GM21381 (cell line): ENCODE measurements at regions not wholly inside any gene's neighbourhood (a gene's known extent, or its start where the extent isn't known, plus 50 kb on each side); places are given as distances from the start of the nearest gene placed in this dataset.
"Not testable (repeated sequence)": the region's sequence is repeated elsewhere in the genome, so short reads cannot be mapped to it uniquely, and the experiment has no call there.

ENCODE experiments used
- ATAC-seq: cut with Tn5 transposase; IDR thresholded peaks from one replicate; pipeline ENCODE4 v1.9.1; 2021; ENCODE audit warnings: mild to moderate bottlenecking, moderate library complexity; ENCODE audit not compliant: unreplicated experiment

DNA sequence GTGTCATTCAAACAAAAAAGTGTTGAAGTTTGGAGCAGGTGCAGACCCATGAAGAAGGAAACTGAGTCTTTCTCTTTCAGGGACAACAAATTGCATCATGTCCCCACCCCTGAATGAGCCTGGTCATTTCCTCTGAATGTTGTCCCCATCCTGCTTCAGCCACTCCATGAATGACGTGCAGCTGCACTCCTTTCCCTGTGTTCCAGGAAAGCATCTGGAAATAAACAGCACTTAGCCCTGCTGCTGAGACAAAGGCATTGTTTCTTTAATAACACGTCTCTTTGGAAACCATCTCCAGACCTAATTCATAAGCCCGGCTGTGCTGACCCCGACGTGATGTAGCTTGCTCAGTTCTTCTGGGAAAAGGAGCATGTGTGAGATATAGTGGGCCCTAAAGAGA is 682.3 kb downstream of the BRINP1 start:
- no peak for ATAC-seq

DNA sequence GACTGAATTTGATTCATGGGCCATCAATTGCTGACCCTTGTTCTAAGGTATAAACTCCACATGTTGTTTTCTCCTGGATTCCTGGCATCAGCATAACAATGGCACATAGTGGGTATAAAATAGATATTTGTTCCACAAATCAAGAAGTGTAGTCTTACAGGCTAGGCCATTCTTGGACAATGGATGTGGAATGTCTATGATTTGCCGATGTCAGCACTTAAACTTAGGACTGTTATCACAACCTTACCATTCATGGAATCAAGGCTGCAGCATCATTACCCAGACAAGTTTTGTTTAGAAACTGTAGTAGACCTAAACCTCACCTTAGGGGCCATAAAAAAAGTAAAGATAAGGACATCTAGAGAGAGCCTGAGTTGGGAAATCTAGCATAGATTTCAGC is 680.0 kb downstream of the BRINP1 start:
- ATAC-seq, result no peak

DNA sequence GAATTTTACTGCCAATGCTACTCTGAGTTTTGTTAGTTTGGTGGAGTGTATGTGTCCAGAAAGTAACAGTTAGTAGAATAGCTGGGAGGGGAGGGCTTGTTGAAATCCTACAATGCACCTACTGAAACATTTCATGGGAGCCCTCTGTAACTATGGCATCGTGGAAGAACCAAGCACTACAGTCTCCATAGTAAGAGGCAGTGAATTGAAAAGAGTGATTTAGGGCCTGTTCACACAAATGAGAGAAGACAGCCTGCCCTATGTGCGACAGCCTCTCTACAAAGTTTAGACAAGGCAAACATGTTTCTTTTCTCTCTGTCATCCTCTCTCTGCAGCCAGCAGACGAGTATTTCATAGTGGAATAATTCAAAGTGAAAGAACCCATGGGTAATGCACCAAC is 676.6 kb downstream of the BRINP1 start:
- ATAC-seq, result no peak

DNA sequence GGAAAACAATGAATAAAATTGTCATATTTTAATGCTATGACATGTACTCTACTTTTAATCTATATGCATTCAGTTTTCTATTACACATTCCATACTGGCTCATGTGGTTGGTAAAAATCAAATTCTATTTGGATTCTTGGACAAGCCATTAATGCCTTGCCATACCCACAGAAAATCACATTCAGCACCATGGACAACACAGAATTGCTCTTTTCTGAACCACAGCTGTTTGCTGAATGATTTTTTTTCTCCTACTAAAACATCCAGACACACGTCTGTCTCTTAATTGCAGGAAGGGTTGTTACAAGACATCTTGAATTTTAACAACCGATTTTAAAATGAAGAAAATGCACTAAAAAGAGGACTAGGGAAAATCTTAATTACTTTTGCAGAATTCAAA is 675.6 kb downstream of the BRINP1 start:
- ATAC-seq, result no peak

DNA sequence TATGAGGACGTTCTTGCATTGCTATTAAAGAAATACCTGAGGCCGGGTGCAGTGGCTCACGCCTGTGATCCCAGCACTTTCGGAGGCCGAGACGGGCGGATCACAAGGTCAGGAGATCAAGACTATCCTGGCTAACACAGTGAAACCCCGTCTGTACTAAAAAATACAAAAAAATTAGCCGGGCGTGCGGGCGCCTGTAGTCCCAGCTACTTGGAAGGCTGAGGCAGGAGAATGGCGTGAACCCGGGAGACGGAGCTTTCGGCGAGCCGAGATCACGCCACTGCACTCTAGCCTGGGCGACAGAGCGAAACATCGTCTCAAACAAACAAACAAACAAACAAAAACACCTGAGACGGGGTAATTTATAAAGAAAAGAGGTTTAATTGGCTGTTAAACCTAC is 674.0 kb downstream of the BRINP1 start:
- ATAC-seq, result not testable (repeated sequence)

DNA sequence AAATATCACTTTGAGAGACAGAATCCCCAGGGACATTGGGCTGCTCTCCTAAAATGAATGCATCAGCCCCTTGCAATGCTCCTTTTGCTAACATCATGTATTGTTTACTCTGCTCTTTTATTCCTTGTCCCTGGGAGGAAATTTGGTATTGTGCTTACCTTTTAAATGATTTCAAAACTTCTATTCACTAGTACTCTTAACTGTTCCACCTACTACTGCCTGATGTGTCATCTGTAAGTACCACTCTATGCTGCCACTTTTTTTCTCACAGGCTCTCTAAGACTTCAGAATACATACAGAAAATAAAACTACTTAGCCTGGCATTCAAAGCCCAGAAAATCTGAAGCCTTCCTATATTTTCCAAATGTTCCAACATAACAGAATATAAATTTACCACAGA is 667.2 kb downstream of the BRINP1 start:
- no peak for ATAC-seq

DNA sequence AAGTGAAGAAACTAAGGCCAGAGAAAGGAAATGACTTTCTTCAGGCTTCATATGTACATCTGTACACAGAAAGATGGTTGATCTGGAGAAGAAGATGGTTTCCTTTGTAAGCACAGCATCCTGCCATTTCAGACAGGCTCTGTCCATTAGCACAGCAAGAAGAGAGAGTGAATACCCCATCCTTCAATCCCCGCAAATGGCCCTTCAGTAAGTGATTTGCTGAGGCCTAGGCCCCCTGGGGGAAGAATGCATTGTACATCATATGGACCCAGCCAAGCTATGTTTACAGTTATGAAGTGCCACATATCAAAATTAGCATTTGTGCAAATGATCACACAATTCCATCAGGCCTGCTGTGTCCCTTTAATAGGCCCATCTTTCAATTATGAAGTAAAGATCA is 657.4 kb downstream of the BRINP1 start:
- no peak for ATAC-seq

DNA sequence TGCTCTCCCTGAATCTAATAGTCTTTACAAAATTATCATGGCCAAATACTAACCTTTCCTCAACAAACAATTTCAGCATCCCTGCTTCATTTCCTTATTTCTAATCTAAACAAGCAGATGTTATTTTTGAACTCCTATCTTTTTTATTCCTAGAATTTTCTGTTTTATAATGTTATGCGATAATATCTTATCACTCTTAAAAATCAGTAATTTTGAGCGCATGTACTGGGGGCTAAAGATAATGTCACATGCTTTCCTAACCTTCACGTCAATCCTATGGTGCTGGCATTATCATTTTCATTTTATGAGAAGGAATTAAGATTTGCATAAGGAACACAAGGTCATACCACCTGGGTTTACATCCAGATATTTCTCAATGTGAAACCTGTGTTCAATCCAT is 648.0 kb downstream of the BRINP1 start:
- ATAC-seq, result no peak

DNA sequence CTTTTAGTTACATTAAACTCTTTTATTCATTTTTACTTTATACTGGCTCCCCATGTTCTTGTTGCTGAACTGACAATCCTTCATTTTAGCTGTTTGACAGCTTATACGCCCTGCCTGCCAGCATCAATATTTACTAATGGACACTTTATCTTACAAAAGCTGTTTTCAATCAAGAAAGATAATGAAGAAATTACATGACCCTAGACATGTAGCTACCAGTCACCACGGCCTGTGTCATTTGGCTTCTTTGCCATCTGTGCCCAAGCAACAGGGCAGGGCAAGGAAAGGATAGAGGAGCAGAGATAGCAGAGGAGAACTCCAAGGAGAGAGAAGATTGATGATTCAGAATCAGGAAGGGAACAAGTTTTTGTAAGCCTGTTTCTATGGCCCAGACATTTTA is 647.3 kb downstream of the BRINP1 start:
- ATAC-seq, result no peak

DNA sequence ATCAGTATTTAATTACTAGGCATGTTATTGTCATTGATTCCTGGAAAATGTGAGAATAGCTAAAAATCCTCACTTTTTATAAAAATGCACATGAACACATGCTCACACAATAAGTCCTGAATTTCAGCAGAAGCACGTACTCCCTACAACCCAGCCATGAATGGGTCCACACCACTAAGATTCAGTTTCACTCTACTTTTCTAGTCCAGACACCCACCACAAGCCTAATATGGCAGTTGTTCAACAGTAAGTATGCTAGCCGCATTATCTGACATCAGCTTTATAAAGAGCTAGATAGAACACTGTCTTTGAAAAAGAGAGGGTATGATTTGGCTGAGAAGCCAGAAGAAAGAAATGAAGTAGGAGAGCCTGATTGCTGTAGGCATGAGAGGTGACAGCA is 639.3 kb downstream of the BRINP1 start:
- no peak for ATAC-seq

DNA sequence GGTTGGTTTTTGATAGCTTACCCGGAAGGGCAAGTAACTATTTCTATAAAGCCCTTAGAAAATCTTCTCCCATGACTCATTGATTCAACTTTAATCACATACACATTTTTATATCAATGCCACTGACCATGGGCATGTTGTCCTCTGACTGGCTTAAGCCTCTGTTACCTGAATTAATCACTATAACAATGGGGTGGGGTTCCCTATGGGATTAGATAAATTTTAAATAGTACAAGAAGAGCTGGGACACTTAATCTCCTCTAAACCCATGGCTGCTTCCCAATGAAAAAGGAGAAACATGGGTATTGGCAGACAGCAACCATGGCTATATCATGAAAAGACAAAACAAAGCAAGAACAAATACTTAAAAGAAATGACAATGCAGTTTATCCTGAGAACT is 636.2 kb downstream of the BRINP1 start:
- ATAC-seq, result no peak

DNA sequence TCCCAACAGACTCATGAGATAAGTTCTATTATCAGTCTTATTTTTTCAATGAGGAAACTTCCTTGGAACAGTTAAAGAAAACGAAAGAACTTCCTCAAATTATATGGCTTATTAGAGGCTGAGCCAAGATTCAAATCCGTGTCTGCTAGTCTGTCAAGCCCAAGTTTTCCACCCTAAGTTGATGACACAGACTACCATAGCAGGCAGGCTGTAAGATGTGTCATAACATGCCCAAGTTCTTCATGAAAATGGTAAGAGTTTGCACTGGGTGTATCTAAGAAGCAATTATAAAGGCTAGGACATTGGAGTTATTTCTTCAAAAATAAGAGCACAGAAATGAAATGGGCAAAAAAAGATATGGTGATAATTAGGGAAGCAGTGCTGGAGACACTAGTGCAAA is 634.5 kb downstream of the BRINP1 start:
- ATAC-seq, result no peak

DNA sequence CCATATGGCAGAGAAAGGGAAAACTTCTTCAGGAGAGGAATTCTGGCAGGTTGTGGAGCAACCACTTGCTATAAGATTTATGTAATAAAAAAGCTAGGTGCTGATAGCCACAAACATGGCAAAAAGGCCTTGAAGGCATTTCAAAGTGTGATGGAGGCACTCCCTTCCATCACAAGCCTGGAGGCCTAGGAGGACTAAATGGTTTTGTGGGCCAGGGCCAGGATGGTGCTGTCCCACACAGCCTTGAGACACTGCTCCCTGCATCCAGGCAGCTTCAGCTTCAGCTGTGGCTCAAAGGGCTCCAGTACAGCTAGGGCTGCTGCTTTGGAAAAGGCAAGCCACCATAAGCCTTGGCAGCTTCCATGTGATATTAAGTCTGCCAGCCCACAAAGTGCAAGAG is 632.8 kb downstream of the BRINP1 start:
- ATAC-seq, result no peak

DNA sequence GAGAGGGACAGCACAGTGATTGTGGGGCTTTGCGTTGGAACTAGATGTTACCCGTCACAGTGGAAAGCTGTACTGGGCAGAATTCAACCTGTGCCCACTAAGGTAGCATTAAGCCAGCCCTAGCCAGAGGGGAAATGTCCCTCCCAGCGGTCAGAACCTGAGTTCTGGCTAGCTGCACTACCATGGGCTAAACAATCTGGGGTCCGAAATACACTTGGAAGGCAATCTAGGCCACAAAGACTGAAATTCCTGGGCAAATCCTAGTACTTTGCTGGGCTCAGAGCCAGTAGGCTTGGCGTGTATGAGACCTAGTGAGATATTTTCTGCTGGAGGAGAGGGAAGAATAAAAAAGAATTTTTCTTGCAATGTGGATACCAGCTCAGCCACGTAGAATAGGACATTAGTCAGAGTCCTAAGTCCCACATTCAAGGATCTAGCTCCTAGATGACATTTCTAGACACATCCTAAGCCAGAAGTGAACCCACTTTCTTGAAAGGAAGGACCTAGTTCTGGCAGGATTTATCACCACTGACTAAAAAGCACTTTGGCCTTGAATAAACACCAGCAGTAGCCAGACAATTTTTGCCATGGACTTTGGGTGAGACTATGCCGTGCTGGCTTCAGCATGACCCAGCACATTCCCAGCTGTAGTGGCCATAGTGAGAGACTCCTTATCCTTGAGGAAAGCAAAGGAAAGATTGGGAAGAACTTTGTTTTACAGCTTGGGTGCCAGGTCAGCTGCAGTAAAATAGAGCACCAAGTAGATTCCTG is 618.0 kb downstream of the BRINP1 start:
- no peak for ATAC-seq

DNA sequence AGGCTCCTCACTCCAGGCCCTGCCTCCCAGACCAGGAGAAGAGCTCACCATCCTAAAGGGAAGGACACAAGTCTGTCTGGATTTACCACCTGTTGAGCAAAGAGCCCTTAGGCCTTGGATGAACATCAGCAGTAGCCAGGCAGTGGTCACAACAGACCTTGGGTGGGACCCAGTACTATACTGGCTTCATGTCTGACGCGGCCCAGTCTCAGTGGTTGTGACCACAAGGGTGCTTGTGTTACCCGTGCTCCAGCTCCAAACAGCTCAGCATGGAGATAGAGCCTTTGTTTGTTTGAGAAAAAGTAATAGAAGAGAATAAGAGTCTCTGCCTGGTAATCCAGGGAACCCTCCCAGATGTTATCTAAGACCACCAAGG is 617.4 kb downstream of the BRINP1 start:
- no peak for ATAC-seq

DNA sequence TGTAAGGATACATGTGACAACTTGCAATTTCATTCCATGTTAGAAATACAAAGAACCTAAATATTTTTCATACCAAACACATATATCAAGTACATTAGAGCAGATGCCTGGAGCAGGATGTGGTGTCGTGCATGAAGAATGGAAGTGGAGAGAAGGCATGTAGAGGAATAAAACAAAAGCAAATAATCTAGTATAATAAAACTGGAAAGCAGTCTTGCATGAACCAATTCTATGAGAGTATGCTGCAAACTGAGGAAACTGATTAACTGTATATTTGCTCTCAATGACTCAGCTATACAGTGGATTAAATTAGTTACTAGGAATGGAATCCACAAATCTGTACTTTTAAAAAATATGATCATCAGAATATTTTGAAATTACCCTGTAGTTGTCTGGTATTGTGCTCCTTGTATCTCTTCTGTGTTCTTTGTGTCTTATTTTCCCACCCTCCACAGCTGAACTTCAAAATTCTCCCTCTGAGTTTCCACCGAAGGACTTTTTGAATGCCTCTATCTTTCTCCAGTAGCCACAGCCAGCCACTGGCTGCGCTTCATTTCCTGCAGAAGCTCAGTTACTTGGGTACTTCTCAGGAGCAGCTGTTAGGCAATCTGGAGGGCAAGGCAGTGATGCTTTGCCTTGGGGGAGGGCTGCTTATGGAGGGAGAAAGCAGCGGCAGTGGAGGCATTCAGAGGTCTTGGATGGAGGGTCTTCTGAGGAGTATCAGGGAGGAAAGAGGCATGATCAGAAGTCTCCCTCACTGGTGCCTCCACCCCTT is 608.0 kb downstream of the BRINP1 start:
- ATAC-seq, result no peak

DNA sequence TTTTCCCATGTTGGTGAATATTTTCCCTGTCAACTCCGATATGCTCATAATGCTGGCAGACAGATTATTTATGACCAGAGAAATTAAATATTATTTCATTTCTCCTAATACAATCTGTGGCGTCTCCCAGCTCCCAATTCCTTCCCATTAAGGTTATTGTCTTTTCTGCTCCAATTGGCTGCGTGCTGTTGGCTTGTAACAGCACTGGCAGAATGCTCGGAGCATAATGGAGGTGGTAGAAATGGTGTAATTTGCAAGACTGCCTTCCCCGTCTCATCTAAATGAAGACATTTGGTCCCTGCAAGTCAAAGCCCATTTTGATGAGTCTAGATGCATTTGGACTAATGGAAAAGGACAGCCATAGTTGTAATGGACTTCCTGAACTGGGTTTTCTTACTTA is 601.7 kb downstream of the BRINP1 start:
- no peak for ATAC-seq

DNA sequence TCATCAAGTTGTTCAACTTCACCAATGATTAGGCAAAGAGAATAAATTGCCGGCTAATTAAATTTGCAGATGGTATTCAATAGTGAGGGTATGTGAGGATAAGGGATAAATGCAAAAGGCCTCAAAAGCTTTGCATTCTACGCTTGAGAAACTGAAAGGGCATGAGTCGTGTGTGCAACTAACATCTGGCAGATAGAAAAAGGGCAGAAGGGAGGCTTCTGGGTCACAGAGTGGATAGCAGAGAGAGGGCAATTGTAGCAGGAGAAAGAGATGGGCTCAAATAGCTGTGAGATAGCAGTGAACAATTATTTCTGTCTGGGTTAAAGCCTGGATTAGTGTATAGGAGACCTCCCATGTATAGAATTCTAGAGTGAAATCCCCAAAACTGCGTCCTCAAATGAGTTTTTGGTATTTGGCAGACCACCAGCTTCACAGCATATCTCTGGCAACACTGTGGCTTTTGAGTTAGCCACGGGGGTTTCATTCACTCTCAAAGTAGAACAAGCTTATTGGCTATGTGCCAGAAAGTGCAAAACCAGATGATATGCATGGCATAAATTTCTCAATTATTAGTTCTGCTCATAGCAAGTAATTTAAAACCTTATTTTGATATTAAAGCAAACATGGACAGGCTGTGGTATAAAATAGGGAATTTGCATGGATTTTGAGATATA is 586.3 kb downstream of the BRINP1 start:
- ATAC-seq, result no peak

DNA sequence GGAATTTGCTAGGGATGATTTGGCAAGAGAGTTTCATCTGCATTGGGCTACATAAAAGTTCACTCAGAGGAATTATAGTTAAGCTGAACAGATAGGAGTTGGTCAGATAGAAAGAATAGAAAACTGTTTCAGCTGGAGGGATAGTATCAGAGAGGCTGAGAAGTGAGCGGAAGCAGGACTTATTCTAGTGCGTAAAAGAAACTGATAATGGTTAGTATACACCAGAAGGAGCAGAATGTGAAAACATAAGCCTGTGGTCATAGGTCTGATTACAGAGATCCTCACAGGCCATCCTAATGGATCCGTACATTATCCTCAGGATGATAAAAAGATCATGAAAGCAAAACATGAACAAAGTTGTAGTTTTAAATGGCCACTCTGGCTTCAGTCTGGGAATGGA is 585.2 kb downstream of the BRINP1 start:
- ATAC-seq, result no peak

DNA sequence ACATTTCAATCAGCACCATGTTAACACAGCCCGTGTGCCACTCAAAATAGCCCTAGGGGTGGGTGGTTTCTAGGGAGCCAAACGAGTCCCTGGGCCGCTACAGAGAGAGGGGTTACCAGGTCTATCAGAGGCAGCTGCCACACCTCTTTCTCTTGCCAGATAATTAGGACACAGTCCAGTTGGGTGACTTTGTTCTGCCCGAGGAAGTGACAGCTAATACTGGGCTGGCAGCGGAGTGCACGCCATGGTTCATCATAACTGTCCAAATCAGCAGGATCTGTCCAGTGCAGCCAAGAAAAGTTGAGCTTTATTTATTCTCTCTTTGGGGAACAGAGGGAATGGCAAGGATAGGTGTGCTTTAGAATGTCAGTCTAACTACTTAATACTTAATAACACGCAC is 583.8 kb downstream of the BRINP1 start:
- no peak for ATAC-seq

DNA sequence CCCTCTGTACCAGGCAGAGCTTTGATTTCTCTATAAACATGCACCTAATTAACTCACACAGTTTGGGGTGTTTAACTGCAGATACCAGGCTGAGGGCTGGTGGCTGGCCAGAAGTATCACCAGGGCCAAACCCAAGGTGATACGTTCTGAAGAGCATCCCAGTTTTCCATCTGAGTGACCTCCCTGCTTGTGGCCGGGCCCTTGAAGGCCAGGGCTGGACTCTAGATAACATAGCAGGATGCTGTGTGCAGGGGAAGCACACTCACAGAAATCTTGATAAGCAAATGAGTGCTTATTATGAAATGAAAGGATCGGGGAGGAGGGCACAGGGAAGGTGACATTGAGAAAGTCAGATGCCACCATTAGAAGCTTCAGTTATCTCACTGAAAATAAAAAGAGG is 582.4 kb downstream of the BRINP1 start:
- no peak for ATAC-seq

DNA sequence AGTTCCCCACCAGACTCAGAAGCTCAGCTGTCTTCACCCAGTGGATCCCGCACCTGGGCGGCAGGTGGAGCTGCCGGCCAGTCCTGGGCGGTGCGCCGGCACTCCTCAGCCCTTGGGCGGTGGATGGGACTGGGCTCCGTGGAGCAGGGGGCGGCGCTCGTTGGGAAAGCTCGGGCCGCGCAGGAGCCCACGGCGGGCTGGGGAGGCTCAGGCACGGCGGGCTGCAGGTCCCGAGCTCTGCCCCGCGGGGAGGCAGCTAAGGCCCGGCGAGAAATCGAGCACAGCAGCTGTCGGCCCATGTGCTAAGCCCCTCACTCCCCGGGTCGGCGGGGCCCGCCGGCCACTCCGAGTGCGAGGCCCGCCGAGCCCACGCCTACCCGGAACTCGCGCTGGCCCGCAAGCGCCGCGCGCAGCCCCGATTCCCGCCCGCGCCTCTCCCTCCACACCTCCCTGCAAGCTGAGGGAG is 560.0 kb downstream of the BRINP1 start:
- ATAC-seq, result no peak
